ENCODE measurements at regions not wholly inside any gene's neighbourhood (a gene's known extent, or its start where the extent isn't known, plus 50 kb on each side); places are given as distances from the start of the nearest gene placed in this dataset.
"Not testable (repeated sequence)": the region's sequence is repeated elsewhere in the genome, so short reads cannot be mapped to it uniquely, and the experiment has no call there.

GRCh38 chr2:66632882-66633281 lies 198.0 kb downstream of the MEIS1 start:
- not testable (repeated sequence) for DNase-seq

DNA sequence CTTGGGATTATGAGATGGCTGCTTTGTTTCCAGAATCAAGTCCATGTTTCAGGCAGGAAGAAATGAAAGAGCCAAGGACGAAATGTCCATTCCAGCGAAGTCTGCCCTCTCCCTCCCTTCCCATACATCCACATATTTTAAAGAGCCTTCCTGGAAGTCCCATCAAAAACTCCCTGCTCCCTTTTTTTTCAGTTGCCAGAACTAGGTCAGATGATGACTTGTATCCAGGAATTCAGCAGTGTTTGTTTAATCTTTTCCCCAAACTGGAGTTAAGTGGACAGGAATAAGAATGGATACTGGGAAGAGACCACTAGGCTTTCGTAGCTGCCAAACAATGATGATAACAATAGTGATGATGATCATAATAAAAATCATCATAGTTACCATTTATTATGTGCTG lies 198.7 kb downstream of the MEIS1 start:
- DNase-seq = no peak

DNA sequence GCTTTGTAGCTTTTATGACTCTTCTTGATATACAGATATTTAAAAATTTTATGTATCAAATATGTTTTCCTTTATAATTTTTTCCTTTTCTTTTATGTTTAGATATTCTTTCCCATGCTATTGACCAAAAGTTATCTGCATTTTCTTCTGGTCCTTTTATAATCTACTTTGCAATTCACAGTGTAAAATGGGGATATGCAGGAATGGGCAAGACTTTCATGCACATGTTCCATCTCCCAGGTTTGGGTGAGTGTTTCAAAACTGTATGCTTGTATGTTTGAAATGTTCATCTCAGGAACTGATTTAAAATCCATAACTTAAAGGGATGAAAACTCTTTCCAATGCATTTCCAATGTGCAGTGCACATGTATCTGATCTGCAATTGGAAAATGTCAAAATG lies 199.9 kb downstream of the MEIS1 start:
- DNase-seq = no peak

- no peak for DNase-seq
Measured at GRCh38 chr2:66641685-66642084, 206.8 kb downstream of the MEIS1 start.

- not testable (repeated sequence) for DNase-seq
Measured at GRCh38 chr2:66648081-66648480, 213.2 kb downstream of the MEIS1 start.

- no peak for DNase-seq
Measured at GRCh38 chr2:66649006-66649405, 214.1 kb downstream of the MEIS1 start.

GRCh38 chr2:66651295-66651694 lies 216.4 kb downstream of the MEIS1 start:
- no peak for DNase-seq

DNA sequence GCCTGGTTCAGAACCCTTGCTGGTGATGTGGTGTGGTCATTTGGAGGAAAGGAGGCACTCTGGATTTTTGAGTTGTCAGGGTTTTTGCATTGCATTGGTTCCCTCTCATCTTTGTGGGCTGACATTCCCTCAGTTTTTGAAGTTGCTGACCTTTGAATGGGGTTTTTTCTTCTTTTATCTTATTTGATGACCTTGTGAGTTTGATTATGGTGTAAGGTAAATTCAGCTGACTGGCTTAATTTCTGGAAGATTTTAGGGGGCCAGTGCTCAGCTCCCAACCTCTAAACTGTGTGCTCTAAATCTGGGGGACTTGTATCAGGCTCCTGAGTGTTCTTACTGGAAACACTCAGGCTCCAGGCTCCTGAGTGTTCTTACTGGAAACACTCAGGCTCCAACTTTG lies 225.9 kb downstream of the MEIS1 start:
- no peak for DNase-seq

DNA sequence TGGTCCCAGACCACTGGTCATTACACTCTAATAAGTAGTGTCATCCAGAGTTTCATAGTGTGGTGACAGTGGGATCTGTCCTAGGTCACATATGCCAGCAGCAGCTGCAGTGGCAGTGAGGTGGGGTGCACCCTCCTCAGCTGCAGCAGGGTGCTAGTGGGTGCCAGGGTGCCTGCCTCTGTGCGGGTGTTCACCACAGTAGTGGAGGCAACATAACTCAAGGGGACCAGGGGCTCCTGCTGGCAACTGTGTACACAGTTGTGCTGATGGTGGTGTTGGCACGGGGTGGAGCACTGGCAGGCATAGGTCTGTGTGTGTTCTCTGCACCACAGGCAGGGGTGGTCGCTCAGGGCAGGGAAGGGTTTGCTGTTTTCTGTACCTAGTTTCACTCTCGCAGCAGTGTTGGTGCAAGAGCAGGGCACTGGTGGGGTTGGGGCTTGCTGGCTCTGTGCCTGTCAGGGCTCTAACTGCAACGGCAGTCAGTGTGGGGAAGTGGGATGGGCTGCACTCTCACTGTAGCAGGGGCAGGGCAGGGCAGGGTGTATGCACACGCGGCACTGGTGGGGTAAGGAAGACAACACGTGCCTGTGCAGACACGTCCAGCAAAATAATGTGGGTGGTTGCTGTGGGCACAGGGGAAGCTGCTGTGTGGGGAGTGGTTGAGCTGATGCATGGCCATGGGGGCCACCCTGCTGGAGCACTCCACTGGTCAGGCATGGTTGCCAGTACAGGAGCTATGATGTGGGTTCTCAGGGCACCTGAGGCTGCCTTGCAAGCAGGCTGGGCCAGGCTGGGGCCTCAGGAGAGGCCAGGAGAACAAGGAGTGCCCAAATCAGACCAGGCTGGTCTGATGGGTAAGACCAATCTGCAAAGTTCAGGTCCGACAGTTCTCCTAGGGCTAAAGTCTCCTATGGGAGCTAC lies 226.6 kb downstream of the MEIS1 start:
- no peak for DNase-seq

GRCh38 chr2:66665124-66665984 lies 230.4 kb downstream of the MEIS1 start:
- DNase-seq = no peak

DNA sequence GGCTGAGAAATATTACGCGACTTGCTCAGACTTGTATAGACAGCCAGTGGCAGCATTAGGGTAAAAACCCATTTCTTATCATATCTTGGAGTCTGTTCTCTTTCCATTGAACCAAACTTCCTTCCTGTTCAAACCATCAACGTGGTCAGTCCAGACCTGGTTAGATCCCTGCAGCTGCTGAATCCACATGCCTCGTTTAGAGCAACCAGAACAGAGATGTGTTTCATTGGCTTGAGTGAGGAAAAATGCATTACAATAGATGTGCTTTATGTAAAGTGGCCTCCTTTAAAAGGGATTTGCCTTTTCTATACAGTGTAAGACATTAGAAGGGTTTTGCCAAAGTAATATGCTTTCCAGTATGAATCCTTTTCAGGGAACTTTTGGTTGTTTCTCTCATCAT lies 232.4 kb downstream of the MEIS1 start:
- DNase-seq = no peak

- DNase-seq = no peak
Measured at GRCh38 chr2:66673286-66673685, 238.4 kb downstream of the MEIS1 start.

DNA sequence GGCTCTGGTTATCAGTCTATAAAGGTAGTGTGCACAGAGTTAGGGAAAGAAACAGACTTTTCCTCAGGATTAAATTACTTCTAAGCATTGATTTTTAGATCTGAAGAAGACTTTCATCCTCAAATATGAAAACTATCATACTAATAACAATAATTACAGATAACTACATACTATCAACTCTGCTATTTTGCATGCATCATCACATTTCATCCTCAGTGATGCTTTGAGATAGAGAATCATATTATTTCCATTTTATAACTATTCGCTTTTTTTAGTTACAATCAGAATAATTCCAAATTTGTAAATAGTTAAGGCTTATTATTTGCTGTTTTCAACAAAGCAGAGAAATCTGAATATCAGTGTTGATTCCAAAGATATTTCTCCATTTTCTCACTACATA lies 239.2 kb downstream of the MEIS1 start:
- no peak for DNase-seq

- no peak for DNase-seq
Measured at GRCh38 chr2:66675591-66675990, 240.7 kb downstream of the MEIS1 start.

- no peak for DNase-seq
Measured at GRCh38 chr2:66679442-66679841, 244.5 kb downstream of the MEIS1 start.

DNA sequence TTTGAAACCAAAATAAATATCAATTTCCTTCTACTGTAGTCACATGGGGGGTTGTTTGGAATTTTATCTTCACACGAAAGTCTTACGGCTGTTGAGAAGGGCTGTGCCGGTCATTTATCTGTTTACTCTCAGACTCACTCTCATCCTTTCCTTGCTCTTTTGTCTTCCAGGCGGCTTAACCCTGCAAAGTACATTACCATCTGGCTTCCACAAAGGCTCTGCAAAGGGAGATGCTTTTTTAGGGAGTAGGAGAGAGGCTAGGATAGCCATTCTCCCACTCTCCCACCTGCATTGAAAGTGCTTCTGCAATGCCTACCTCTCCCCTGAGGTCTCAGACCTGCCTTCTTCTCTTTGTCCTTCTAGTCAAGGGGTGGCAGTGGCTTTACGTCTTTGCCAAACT lies 247.6 kb downstream of the MEIS1 start:
- DNase-seq = no peak

DNA sequence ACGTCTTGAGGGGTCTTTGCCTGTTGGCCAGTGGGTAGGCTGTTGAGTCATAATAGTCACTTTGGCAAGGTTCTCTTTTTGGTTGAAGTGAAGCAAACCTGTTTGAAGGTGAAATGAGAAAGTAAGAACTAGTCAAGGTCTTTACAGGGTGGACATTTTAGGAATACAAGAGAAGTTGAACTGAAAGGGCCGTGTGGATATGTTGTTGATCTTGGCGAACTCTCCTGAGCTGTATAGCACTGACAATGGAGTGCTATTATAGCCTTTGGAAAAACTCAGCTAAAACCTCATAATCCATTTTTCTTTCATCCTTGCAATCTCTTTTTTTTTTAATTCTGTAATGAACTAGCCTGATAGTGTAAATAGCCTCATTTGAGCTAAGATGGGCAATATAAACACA lies 248.1 kb downstream of the MEIS1 start:
- DNase-seq = no peak

DNA sequence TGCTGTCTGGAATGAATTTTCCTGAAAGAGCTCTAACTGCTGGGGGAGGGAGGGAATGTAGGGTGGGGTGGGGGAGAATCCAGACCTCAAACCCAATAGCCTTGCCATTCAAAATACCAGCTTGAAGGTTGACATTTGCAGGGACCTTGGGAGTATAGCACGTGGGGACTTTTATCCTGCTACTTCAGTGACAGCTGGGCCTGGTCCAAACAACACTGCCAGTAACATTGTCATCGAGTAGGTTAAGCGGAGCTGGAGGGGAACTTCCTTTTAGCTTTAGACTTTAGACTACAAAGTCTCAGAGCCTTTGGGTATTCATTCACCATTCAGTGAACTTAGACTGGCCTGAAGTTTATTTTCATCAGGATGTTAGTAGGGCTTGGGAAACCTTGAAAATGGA lies 248.7 kb downstream of the MEIS1 start:
- DNase-seq = no peak

- no peak for DNase-seq
Measured at GRCh38 chr2:66684289-66684688, 249.4 kb downstream of the MEIS1 start.

GRCh38 chr2:66686755-66687154 lies 251.8 kb downstream of the MEIS1 start:
- no peak for DNase-seq

GRCh38 chr2:66688951-66689350 lies 254.0 kb downstream of the MEIS1 start:
- DNase-seq = no peak

DNA sequence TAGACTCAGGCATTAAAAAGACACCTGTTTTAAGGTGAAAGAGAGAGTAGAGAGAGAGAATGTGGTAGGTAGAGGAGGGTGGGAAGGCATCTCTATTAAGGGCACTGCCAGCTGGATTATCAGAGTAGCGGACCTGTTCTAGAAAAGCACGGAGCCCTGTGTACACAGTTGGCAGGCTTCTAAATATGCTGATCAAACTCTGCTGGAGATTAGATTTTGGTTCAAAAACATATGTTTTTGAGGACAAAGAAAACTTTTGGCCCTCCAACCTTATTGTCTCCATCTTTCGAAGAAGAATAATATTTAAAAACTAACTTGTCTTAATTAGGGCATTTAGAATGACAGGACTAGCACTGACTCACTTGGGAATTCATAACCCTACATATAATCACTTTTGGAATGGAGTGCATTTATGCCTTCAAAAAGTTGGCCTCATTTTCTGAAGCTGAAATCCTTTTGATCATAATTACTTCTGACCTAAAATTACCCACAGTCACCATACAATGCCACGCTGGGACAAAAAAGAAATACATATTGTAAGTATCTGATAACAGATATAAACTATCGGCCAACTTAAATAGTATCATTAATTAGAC lies 254.6 kb downstream of the MEIS1 start:
- DNase-seq = no peak
